ENCODE measurements at regions not wholly inside any gene's neighbourhood (a gene's known extent, or its start where the extent isn't known, plus 50 kb on each side); places are given as distances from the start of the nearest gene placed in this dataset.
"Not testable (repeated sequence)": the region's sequence is repeated elsewhere in the genome, so short reads cannot be mapped to it uniquely, and the experiment has no call there.

DNA sequence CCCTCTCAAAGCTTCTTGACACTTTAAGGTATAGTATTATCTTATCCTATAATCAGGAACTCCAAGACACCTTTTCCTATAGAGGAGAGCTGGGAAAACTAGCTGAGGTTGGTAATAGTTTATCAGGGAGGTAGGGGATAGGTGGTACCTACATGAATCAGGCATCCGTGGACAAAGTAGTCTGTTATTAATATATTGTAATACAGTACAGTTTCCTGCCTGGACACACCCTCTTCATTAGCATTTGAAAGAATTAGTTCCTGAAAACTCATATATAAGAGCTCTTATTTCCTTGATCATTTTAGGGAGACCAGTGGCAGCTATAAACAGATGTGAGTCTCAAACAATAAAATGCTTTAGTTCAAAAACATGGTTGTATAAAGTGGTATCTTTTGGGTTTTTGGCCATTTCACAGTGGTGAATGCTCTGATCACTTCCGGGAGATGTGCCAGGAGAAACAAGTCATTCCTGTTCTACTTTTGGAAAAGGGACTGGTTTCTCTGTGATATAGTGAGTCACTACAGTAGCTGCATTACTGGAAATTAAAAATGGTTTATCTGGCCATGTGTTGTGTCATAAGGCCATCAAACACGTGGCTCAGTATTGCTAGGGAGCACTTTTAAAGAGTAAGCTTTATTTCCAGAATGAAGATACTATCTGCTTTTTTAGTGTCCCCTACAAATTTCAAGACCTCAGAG lies 98.1 kb downstream of the KLRB1 start (continued):
- TF ChIP-seq ZNF274 (IDR thresholded peaks at IDR 0.05; ENCODE audit: low read depth, low read length), result no peak

DNA sequence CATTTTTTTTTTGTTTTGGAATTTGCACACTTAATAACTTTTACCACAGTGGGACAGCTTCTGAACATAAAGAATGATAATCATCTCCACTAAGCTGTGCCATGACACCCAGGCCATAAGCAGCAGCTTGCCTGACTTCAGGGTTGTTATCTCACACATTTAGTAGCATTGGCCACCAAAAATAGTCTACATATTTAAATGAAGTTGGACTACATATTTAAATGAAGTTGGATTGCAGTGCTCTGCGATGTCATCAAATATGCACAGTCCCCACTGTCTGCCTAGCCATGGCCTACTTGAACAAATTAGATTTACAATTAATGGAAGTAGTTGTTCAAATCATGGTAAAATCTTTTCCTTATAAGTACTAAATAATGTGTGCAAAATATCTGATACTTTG lies 101.0 kb downstream of the KLRB1 start:
- Histone ChIP-seq H3K9me3 (ENCODE audit: control insufficient read depth in 1 of 2, insufficient read depth in 1 of 2, low read depth in 1 of 2, low read length in 2 of 2) (no peaks in the 10 kb centered on the region), H3K27me3 (ENCODE audit: insufficient read depth, low read length) (no peaks in the 10 kb centered on the region), H2AFZ (ENCODE audit: low read depth, low read length, poor library complexity, severe bottlenecking) (no peak overlapping the region), H3K27ac (ENCODE audit: low read depth, low read length) (no peak overlapping the region), H4K20me1 (ENCODE audit: insufficient read depth) (no peaks in the 10 kb centered on the region), H3K9me2 (ENCODE audit: insufficient read depth) (no peaks in the 10 kb centered on the region), H3K4me3 (replicated peaks in 1 of 2; ENCODE audit: low read depth in 1 of 2, low read length in 2 of 2) (no peak overlapping the region), H3K79me2 (ENCODE audit: insufficient read depth, low read length) (no peaks in the 10 kb centered on the region), H3K36me3 (ENCODE audit: control insufficient read depth in 1 of 2, insufficient read depth in 2 of 2, low read length in 2 of 2) (no peaks in the 10 kb centered on the region), H3K4me2 (ENCODE audit: low read length) (no peak overlapping the region), H3K9ac (ENCODE audit: low read length) (no peak overlapping the region), H3K4me1 (ENCODE audit: control insufficient read depth in 1 of 2, insufficient read depth in 2 of 2, low read length in 2 of 2) (peaks cover 3 to 10% of the 10 kb centered on the region in 2 experiments; a peak in 3 of 4 replicates)
- DNase-seq (ENCODE audit: low read depth, low spot score) (no peak), ATAC-seq (no peak)
- BruUV-seq (replicated peaks), result no TSS peak
- TF ChIP-seq POLR2AphosphoS5 (IDR thresholded peaks at IDR 0.05; ENCODE audit: low read depth, low read length), result no peak
- no peak for TF ChIP-seq RAD21 (IDR thresholded peaks at IDR 0.05; ENCODE audit: low read depth)
- no peak for TF ChIP-seq EZH2phosphoT487 (IDR thresholded peaks at IDR 0.05; ENCODE audit: borderline replicate concordance)
- no peak for TF ChIP-seq EGR1 (IDR thresholded peaks at IDR 0.05; ENCODE audit: low read depth)
- no peak for TF ChIP-seq EZH2 (IDR thresholded peaks at IDR 0.05)
- TF ChIP-seq POLR2A (IDR thresholded peaks at IDR 0.05; ENCODE audit: borderline replicate concordance, extremely low read depth, insufficient read depth, insufficient read length), result no peak
- no peak for TF ChIP-seq YY1 (IDR thresholded peaks at IDR 0.05; ENCODE audit: extremely low read depth, insufficient replicate concordance, low read depth, low read length)
- no peak for TF ChIP-seq CEBPB (IDR thresholded peaks at IDR 0.05; ENCODE audit: low read depth)
- no peak for TF ChIP-seq ZFX (IDR thresholded peaks at IDR 0.05)
- TF ChIP-seq, protein P1, sequence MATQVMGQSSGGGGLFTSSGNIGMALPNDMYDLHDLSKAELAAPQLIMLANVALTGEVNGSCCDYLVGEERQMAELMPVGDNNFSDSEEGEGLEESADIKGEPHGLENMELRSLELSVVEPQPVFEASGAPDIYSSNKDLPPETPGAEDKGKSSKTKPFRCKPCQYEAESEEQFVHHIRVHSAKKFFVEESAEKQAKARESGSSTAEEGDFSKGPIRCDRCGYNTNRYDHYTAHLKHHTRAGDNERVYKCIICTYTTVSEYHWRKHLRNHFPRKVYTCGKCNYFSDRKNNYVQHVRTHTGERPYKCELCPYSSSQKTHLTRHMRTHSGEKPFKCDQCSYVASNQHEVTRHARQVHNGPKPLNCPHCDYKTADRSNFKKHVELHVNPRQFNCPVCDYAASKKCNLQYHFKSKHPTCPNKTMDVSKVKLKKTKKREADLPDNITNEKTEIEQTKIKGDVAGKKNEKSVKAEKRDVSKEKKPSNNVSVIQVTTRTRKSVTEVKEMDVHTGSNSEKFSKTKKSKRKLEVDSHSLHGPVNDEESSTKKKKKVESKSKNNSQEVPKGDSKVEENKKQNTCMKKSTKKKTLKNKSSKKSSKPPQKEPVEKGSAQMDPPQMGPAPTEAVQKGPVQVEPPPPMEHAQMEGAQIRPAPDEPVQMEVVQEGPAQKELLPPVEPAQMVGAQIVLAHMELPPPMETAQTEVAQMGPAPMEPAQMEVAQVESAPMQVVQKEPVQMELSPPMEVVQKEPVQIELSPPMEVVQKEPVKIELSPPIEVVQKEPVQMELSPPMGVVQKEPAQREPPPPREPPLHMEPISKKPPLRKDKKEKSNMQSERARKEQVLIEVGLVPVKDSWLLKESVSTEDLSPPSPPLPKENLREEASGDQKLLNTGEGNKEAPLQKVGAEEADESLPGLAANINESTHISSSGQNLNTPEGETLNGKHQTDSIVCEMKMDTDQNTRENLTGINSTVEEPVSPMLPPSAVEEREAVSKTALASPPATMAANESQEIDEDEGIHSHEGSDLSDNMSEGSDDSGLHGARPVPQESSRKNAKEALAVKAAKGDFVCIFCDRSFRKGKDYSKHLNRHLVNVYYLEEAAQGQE (IDR thresholded peaks at IDR 0.05; ENCODE audit: low read depth), result no peak
- TF ChIP-seq, protein P2, sequence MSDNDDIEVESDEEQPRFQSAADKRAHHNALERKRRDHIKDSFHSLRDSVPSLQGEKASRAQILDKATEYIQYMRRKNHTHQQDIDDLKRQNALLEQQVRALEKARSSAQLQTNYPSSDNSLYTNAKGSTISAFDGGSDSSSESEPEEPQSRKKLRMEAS (IDR thresholded peaks at IDR 0.05), result no peak
- TF ChIP-seq, protein P3, sequence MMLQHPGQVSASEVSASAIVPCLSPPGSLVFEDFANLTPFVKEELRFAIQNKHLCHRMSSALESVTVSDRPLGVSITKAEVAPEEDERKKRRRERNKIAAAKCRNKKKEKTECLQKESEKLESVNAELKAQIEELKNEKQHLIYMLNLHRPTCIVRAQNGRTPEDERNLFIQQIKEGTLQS (IDR thresholded peaks at IDR 0.05), result no peak
- ChIA-PET POLR2A (no interaction called here), CTCF (no interaction called here), RAD21 (ENCODE audit: low non-redundant PET in 1 of 2, low total read pairs in 2 of 2, uncharacterized antibody in 2 of 2, unreplicated experiment in 2 of 2) (no interaction called here)
- intact Hi-C loops (cut with micrococcal nuclease), result no loop called here

DNA sequence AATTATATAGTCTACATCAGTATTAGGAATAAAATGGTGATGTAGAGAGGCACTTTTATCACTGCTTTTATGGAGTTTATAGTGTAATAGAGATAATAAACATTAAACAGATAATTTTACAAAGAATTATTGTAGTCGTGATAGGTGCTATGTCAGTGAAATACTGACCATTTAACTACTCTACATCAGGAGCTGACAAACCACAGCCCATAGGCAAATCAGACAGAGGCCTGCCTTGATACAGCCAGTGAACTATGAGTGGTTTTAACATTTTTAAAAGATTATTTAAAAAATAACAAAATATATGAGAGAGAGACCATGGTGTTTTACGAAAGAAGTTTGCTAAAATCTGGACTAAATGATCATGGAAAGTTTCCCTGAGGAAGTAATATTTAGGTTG lies 104.3 kb downstream of the KLRB1 start:
- CTCF ChIA-PET; H3K4me3 ChIP-seq (replicated peaks in 1 of 2; ENCODE audit: low read depth in 1 of 2, low read length in 2 of 2); BruUV-seq (replicated peaks); H3K9me2 ChIP-seq (ENCODE audit: insufficient read depth); H3K9ac ChIP-seq (ENCODE audit: low read length); ATAC-seq; H3K27ac ChIP-seq (ENCODE audit: low read depth, low read length); RAD21 ChIA-PET (ENCODE audit: low non-redundant PET in 1 of 2, low total read pairs in 2 of 2, uncharacterized antibody in 2 of 2, unreplicated experiment in 2 of 2); H3K36me3 ChIP-seq (ENCODE audit: control insufficient read depth in 1 of 2, insufficient read depth in 2 of 2, low read length in 2 of 2); intact Hi-C loops (cut with micrococcal nuclease); H3K4me2 ChIP-seq (ENCODE audit: low read length); H2AFZ ChIP-seq (ENCODE audit: low read depth, low read length, poor library complexity, severe bottlenecking); H3K27me3 ChIP-seq (ENCODE audit: insufficient read depth, low read length); POLR2A ChIA-PET; H3K79me2 ChIP-seq (ENCODE audit: insufficient read depth, low read length); H3K9me3 ChIP-seq (ENCODE audit: control insufficient read depth in 1 of 2, insufficient read depth in 1 of 2, low read depth in 1 of 2, low read length in 2 of 2); H4K20me1 ChIP-seq (ENCODE audit: insufficient read depth); H3K4me1 ChIP-seq (ENCODE audit: control insufficient read depth in 1 of 2, insufficient read depth in 2 of 2, low read length in 2 of 2); DNase-seq (ENCODE audit: low read depth, low spot score): not testable (repeated sequence)

All from HCT116 (cell line).